ENCODE measurements at regions not wholly inside any gene's neighbourhood (a gene's known extent, or its start where the extent isn't known, plus 50 kb on each side); places are given as distances from the start of the nearest gene placed in this dataset.

GRCh38 chr2:11011359-11011758 is 99.6 kb downstream of the KCNF1 start:
- no peak overlapping the region for H3K4me3 ChIP-seq (ENCODE audit: low read depth, low read length)
- no peak for DNase-seq (ENCODE audit: low read depth)
- TF ChIP-seq CTCF (IDR thresholded peaks at IDR 0.05; ENCODE audit: low read depth, low read length) = no peak
- TF ChIP-seq POLR2A (IDR thresholded peaks at IDR 0.05; ENCODE audit: extremely low read depth, insufficient read length) = no peak
- TF ChIP-seq MAX (IDR thresholded peaks at IDR 0.05; ENCODE audit: low read depth, low read length) = no peak
- TF ChIP-seq MYC (IDR thresholded peaks at IDR 0.05; ENCODE audit: low read depth, low read length) = no peak

GRCh38 chr2:11012131-11012693 is 100.5 kb downstream of the KCNF1 start:
- TF ChIP-seq CTCF (IDR thresholded peaks at IDR 0.05; ENCODE audit: low read depth, low read length) = no peak
- no peak for TF ChIP-seq MAX (IDR thresholded peaks at IDR 0.05; ENCODE audit: low read depth, low read length)
- no peak for TF ChIP-seq POLR2A (IDR thresholded peaks at IDR 0.05; ENCODE audit: extremely low read depth, insufficient read length)
- no peak for TF ChIP-seq MYC (IDR thresholded peaks at IDR 0.05; ENCODE audit: low read depth, low read length)
- DNase-seq (ENCODE audit: low read depth) = no peak
- H3K4me3 ChIP-seq (ENCODE audit: low read depth, low read length) = no peak overlapping the region

GRCh38 chr2:11013196-11013595 is 101.5 kb downstream of the KCNF1 start:
- no peak for TF ChIP-seq POLR2A (IDR thresholded peaks at IDR 0.05; ENCODE audit: extremely low read depth, insufficient read length)
- TF ChIP-seq MYC (IDR thresholded peaks at IDR 0.05; ENCODE audit: low read depth, low read length) = no peak
- TF ChIP-seq CTCF (IDR thresholded peaks at IDR 0.05; ENCODE audit: low read depth, low read length) = no peak
- no peak for TF ChIP-seq MAX (IDR thresholded peaks at IDR 0.05; ENCODE audit: low read depth, low read length)
- no peak overlapping the region for H3K4me3 ChIP-seq (ENCODE audit: low read depth, low read length)
- DNase-seq (ENCODE audit: low read depth) = no peak

- H3K4me3 ChIP-seq (ENCODE audit: low read depth, low read length) = no peak overlapping the region
- DNase-seq (ENCODE audit: low read depth) = no peak
- TF ChIP-seq POLR2A (IDR thresholded peaks at IDR 0.05; ENCODE audit: extremely low read depth, insufficient read length) (no peak), MAX (IDR thresholded peaks at IDR 0.05; ENCODE audit: low read depth, low read length) (no peak), CTCF (IDR thresholded peaks at IDR 0.05; ENCODE audit: low read depth, low read length) (no peak), MYC (IDR thresholded peaks at IDR 0.05; ENCODE audit: low read depth, low read length) (no peak)
Observed at GRCh38 chr2:11014026-11014425, 102.3 kb downstream of the KCNF1 start.

- no peak for TF ChIP-seq MAX (IDR thresholded peaks at IDR 0.05; ENCODE audit: low read depth, low read length)
- TF ChIP-seq MYC (IDR thresholded peaks at IDR 0.05; ENCODE audit: low read depth, low read length) = no peak
- no peak for TF ChIP-seq CTCF (IDR thresholded peaks at IDR 0.05; ENCODE audit: low read depth, low read length)
- no peak for TF ChIP-seq POLR2A (IDR thresholded peaks at IDR 0.05; ENCODE audit: extremely low read depth, insufficient read length)
- DNase-seq (ENCODE audit: low read depth) = no peak
Observed at GRCh38 chr2:11016735-11017388, 105.1 kb downstream of the KCNF1 start.

More at GRCh38 chr2:11016735-11017388, 105.1 kb downstream of the KCNF1 start:
- H3K4me3 ChIP-seq (ENCODE audit: low read depth, low read length) = no peak overlapping the region

Measured in NB4 (cell line).